KOPT-K1 (cell line): ENCODE measurements at regions not wholly inside any gene's neighbourhood (a gene's known extent, or its start where the extent isn't known, plus 50 kb on each side); places are given as distances from the start of the nearest gene placed in this dataset.
"Not testable (repeated sequence)": the region's sequence is repeated elsewhere in the genome, so short reads cannot be mapped to it uniquely, and the experiment has no call there.

Experiments
- H3K27ac ChIP-seq: fragments of 200-600 bp; sonication (generic); 2 replicates; pipeline ENCODE4 v1.5.1; 2016; ENCODE audit warnings: antibody characterized with exemption, mild to moderate bottlenecking, low read depth, low read length; ENCODE audit not compliant: poor library complexity, severe bottlenecking
- H3K36me3 ChIP-seq: fragments of 200-600 bp; sonication (generic); 2 replicates; pipeline ENCODE4 v1.5.1; 2017; ENCODE audit warnings: antibody characterized with exemption, mild to moderate bottlenecking, low read length, moderate library complexity; ENCODE audit not compliant: insufficient read depth
- H3K9me3 ChIP-seq: fragments of 200-600 bp; sonication (generic); 2 replicates; pipeline ENCODE4 v1.5.1; 2017; ENCODE audit warnings: antibody characterized with exemption, low read length, mild to moderate bottlenecking; ENCODE audit not compliant: insufficient read depth, poor library complexity, severe bottlenecking

DNA sequence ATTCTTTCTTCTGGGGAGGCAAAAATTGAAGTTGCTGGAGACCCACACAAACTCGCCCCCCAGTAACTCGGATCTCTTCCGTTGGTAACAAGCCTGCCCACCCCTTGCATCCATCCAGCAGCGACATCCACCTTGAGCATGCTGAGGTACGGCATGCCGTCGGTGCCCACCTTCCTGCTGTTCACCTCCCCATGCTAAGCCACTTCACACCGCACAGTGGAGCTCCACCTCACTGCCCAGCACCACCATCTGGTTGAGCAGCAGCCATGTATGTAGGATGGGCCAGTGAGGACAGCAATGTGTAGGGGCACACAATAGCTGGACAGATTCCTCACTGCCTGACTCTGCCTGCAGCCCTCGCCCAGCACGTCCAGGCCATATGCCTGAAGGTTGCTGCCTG lies 138.1 kb upstream of the ZNF92 start:
- H3K9me3 ChIP-seq: no peaks in the 10 kb centered on the region
- H3K36me3 ChIP-seq: no peaks in the 10 kb centered on the region
- no peak overlapping the region for H3K27ac ChIP-seq

GRCh38 chr7:65233409-65234034 lies 140.1 kb upstream of the ZNF92 start:
- Histone ChIP-seq H3K27ac (peak overlapping the region; percentile 26), H3K36me3 (no peaks in the 10 kb centered on the region), H3K9me3 (no peaks in the 10 kb centered on the region)

DNA sequence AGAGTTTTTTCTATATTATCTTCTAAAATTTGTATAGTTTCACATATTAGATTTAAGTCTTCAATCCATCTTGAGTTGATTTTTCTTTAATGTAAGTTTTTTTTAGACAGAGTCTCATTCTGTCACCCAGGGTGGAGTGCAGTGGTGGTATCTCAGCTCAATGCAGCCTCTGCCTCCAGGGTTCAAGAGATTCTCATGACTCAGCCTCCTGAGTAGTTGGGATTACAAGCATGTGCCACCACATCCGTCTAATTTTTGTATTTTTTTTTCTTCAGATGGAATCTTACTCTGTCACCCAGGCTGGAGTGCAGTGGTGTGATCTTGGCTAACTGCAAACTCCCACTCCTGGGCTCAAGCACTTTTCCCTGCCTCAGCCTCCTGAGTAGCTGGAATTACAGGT lies 143.4 kb upstream of the ZNF92 start:
- H3K9me3 ChIP-seq: no peaks in the 10 kb centered on the region
- H3K27ac ChIP-seq: no peak overlapping the region
- H3K36me3 ChIP-seq: no peaks in the 10 kb centered on the region

- Histone ChIP-seq H3K9me3 (no peaks in the 10 kb centered on the region), H3K36me3 (no peaks in the 10 kb centered on the region), H3K27ac (no peak overlapping the region)
Observed at GRCh38 chr7:65225422-65226006, 148.1 kb upstream of the ZNF92 start.

GRCh38 chr7:65222655-65223054 lies 151.0 kb upstream of the ZNF92 start:
- Histone ChIP-seq H3K27ac (no peak overlapping the region), H3K36me3 (no peaks in the 10 kb centered on the region), H3K9me3 (no peaks in the 10 kb centered on the region)

GRCh38 chr7:65221683-65222082 lies 152.0 kb upstream of the ZNF92 start:
- no peaks in the 10 kb centered on the region for H3K36me3 ChIP-seq
- H3K9me3 ChIP-seq: no peaks in the 10 kb centered on the region

DNA sequence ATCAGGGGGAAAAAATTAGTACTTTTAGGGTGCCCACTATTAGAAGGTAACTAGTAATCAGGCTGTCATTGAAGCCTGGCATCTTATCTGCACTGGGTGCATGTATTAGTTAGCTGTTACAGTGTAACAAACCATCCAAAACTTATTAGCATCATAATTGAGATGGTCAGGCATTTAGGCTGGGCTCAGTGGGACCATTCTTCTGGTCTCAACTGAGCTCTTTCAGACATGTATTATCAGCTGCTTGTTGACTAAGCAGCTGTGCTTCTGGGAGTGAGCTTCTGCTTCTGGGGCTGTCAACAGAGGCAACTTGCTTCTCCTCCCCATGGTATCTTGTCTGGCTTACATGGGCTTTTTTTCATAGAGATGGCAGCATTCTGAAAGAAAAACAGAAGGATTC lies 154.0 kb upstream of the ZNF92 start:
- no peaks in the 10 kb centered on the region for H3K9me3 ChIP-seq
- no peaks in the 10 kb centered on the region for H3K36me3 ChIP-seq

More at GRCh38 chr7:65221683-65222082, 152.0 kb upstream of the ZNF92 start:
- H3K27ac ChIP-seq: no peak overlapping the region

DNA sequence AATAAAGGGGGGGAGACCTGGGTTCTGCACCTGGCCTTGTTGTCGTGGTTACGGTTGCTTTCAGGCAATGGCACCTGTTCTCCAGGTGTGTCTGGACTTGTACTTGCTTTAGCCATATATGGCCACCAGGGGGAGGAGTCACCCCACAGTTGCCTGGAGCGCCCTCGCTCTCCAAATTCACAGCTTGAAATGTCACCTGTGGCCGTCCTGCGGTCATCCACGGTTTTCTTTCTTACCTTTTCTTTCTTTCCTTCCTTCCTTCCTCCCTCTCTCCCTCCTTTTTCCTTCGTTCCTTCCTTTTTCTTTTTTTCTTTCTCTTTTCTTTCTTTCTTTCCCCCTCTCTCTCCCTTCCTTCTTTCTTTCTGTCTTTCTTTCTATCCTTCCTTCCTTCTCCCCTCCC lies 157.2 kb upstream of the ZNF92 start:
- no peaks in the 10 kb centered on the region for H3K36me3 ChIP-seq
- no peaks in the 10 kb centered on the region for H3K9me3 ChIP-seq
- H3K27ac ChIP-seq: no peak overlapping the region

More for the DNA sequence above, 154.0 kb upstream of the ZNF92 start:
- H3K27ac ChIP-seq: no peak overlapping the region

DNA sequence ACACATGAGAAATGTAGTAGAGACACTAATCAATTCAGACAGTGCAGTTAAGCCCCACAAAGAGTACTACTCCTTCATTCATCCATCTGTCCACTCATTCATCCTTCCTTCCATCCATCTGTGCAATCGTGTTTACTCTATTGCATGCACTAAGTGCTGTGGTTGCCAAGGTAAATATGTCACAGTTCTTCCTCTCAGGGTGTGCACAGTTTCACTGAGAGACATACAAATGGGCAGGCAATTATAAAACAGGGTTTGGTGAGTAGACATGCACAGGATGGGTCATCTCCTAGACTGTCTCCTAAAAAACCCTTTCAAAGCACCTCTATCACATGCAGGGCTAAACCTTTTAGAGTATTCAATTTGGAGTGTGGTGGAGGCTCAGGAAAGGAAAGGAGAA lies 160.4 kb upstream of the ZNF92 start:
- not testable (repeated sequence) for H3K27ac ChIP-seq, H3K9me3 ChIP-seq, H3K36me3 ChIP-seq

DNA sequence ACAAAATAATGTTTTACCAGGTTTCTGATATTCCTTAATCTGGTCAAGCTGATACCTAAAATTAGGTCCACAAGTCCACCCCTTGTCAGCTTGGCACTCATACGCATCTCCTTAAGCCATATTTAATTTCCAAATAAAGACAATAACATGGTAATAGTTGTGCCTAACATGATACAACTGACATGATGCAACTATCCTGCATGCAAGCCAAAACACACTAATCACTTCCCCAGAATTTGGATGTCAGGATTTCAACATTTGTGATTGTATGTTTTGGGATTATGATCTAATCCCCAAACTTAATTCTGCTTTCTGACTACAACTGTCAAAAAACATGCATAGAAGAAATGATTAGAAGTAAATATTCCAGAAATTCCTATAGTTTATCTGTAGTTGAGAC lies 174.4 kb upstream of the ZNF92 start:
- H3K27ac ChIP-seq, H3K36me3 ChIP-seq, H3K9me3 ChIP-seq: not testable (repeated sequence)

DNA sequence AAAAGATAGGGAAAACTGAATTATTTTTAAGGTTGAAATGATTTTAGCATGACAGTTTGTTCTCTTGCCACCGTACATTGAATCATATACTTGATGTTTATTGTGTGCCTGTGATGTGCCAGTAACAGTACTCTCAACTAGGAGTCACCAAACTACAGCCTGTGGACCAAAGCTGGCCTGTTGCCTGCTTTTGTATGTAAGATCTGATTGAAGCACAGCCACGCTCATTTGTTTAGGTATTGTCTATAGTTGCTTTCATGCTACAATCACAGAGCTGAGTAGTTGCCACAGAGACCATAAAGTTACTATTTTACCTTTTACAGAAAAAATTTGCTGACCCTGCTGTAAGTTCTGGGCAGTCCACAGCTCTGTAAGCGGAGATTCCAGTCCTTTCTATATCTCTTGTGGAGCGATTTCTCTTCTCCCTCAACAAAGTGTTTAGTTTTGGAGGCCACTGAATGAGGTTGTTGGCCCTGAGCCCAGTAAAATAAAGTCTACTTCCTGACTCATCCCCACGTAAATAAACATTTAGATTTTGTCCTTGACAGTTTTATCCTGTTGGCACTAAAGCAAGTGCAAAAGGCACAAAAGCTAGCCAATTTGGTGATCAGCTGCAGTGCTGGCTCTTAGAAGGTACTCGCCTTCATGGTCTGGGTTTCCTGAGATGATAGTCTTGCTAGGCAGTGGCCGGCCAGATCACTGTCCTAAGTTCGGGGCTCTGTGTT lies 180.2 kb upstream of the ZNF92 start:
- not testable (repeated sequence) for H3K9me3 ChIP-seq, H3K36me3 ChIP-seq, H3K27ac ChIP-seq

DNA sequence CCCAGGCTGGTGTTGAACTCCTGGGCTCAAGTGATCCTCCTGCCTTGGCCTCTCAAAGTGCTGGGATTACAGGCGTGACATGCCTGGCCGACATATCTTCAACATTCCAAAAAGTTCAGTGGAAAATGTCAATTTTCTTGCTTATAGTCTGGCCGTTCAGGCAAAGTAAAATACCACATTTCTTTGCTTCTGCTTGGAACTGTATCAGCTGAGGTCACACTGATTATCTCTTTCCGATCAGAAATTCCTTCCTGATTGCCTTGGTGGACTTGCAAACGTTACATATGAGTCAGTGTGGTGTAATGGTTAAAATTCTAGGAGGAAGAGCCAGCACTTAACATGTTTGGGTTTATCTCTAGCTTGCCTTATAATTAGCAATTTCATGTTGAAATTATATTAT lies 170.6 kb upstream of the ERV3-1 start:
- not testable (repeated sequence) for H3K36me3 ChIP-seq, H3K27ac ChIP-seq, H3K9me3 ChIP-seq

DNA sequence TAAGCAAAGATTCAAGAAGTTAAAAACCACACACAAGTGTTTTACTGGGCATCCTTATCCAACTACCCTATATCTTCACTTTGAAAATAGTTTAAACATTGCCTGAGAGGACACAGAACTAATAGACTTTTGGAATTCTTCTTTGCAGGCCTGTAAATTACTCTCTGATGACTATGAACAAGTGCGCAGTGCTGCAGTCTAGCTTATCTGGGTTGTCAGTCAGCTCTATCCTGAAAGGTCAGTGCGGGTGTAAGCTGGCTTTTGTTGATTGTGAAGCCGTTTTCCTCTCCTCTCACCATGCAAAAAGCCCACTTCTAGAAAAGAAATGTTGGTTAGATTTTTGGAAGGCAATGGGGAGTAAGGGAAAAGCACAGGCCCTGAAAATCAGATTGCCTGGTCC lies 143.6 kb upstream of the ERV3-1 start:
- not testable (repeated sequence) for H3K27ac ChIP-seq, H3K9me3 ChIP-seq, H3K36me3 ChIP-seq

DNA sequence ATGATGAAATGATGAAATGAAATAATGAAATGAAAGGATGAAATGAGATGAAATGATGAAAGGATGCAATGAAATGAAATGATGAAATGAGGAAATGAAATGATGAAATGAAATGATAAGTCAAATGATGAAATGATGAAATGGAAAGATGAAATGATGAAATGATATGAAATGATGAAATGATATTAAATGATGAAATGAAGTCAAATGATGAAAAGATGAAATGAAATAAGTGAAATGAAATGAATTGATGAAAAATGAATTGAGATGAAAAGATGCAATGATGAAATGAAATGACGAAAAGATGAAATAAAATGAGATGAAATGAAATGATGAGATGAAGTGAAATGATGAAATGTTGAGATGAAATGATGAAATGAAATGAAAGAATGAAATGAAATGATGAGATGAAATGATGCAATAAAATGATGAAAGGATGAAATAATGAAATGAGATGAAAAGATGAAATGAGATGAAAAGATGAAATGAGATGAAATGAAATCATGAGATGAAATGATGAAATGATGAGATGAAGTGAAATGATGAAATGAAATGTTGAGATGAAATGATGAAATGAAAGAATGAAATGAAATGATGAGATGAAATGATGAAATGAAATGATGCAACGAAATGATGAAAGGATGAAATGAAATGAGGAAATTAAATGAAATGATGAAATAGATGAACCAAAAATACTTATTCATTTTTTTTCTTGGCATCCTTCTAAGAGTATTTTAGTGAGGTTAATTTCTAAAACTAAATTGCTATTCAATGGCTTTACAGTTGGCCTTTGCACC lies 139.8 kb upstream of the ERV3-1 start:
- H3K9me3 ChIP-seq: not testable (repeated sequence)

DNA sequence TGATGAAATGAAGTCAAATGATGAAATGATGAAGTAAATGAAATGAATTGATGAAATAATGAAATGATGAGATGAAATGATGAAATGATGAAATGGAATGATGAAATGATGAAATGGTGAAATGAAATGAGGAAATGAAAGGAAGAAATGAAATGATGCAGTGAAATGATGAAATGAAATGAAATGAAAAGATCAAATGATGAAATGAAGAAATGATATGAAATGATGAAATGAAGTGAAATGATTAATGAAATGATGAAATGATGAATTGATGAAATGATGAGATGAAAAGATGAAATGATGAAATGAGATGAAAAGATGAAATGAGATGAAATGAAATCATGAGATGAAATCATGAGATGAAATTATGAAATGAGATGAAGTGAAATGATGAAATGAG lies 139.2 kb upstream of the ERV3-1 start:
- H3K27ac ChIP-seq, H3K9me3 ChIP-seq, H3K36me3 ChIP-seq: not testable (repeated sequence)

More for the DNA sequence above, 139.8 kb upstream of the ERV3-1 start:
- not testable (repeated sequence) for H3K27ac ChIP-seq, H3K36me3 ChIP-seq
